ENCODE measurements at regions not wholly inside any gene's neighbourhood (a gene's known extent, or its start where the extent isn't known, plus 50 kb on each side); places are given as distances from the start of the nearest gene placed in this dataset.

DNA sequence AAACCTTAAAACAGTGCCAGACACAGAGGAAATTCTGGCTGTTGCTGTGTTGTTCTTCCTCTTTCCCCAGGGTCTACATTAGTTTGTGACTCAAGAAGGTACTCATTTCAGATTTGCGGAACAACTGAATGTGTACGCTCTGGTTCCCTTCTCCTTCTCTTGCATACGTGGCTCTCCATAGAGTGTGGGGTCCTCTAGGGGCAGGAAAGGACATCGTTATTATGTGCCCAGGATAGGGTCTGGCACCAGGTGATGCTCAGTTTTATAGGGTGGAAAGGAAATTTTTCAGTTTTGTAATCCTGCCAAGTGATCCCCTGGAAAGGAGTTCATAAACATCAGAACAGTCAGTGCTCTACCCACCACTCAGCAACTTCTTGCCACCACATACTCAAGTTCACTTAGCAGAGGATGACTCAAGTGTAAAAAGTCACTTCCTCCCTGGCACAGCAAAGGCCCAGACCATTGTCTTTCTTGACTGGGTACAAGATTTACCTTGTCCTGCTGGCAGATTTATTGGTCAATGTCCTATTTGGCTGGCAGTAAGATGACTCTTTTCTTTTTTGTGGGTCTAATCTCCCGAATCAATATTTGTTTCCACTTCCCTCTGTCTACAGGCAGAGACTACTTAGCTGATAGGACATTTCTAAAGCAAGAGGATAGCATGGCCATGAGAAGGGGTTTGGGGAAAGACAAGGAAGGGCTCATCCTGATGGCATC is 246.0 kb upstream of the TENM4 start:
- DNase-seq (ENCODE audit: low read depth, low spot score): no peak

DNA sequence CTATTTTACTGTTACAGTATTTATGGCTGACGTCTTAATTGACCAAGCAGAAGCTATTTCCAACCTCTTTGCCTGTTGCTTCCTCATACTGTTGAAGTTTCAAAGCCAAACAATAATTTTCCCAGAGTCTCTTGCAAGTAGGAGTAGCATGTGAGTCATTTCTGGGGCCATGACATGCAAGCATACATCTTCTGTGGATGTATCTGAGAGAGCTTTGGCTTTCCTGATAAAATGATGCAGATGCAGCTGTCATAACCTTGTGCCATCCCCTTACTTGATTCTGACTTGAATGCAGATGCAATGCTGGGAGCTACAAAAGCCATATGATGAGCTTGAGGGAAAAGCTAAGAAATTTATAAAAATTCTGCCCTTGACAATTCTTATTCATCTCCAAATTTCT is 243.1 kb upstream of the TENM4 start:
- no peak for DNase-seq (ENCODE audit: low read depth, low spot score)

DNA sequence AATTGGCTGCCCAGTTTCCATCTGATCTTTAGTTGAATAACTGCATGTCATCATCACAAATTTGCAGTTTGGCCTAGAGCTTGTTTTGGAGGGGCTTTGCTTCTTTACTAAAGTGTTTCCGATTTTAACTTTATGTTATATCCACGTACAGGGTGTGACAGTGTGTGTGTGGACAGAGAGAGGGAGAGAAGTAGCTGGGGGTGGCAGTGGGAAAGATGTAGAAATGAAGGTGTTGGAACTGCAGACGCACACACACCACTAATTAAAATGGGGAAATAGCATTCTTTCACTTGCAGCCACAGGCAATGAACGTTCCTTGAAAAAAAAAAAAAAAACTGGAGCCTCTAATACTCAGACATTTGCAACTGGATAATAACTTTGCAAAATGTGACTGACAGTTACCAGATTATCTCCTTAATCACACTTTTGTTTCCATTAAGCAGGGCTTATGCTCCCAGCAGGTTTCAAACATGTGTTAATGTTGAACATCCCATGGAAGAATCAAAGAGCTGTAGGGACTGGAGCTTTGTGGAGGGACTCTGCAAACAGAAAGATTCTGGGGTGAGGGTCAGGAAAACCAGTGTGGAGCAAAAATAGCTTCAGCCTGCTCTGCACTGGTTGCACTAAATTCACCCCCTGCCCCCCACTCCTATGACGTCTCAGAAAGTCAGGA is 238.1 kb upstream of the TENM4 start:
- no peak for DNase-seq (ENCODE audit: low read depth, low spot score)

DNA sequence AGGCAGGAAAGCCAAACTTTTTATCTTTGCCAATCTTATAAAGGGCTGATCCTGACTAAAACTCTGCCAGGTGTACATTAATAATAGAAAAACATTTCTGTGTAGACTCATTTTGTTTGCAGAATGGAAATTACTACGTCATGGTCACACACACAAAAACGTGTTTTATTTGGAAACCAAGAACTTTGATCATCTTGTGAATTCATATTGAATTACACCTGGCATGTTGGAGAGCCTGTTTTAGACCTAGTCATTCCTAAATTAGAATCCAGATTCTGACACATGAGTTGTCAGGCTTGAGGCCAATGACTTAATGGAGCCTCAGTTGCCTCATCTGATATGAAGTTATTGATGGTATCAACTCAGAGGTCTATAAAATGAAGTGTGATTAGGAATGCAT is 235.6 kb upstream of the TENM4 start:
- no peak for DNase-seq (ENCODE audit: low read depth, low spot score)

DNA sequence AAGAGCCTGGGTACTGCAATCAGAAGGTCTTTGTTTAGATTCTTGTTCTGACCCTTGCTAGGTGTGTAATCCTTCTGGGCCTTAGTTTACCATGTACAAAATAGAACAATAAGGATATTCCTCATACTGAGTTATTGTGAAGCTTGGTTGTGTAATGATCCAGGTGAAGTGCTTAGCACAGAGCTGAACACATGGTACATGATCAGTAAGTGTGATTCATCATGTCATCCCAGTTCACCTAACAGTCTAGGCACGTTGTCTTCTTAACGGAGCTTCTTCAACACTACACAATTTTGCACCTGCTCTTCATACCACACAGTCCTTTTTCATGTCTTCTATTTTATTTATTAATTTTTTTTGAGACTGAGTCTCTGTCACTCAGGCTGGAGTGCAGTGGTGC is 234.3 kb upstream of the TENM4 start:
- DNase-seq (ENCODE audit: low read depth, low spot score): no peak

DNA sequence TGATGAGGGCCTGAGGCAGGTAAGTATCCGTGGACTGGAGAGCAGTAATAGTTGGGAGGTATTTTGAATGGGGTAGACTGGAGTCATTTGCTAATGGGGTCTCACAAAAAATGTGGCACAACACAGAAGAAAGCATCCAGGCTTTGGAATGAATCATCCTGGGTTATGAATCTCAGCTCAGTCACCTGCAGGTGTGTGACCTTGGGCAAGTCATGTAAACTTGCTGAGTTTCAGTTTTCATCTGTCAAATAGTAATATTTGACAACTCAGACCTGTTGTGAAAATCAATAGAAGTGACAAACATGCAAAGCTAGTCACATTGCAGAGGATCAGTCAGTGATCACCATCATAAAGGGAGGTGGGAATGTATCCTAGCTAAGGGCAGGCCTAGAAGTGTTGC is 232.0 kb upstream of the TENM4 start:
- no peak for DNase-seq (ENCODE audit: low read depth, low spot score)

DNA sequence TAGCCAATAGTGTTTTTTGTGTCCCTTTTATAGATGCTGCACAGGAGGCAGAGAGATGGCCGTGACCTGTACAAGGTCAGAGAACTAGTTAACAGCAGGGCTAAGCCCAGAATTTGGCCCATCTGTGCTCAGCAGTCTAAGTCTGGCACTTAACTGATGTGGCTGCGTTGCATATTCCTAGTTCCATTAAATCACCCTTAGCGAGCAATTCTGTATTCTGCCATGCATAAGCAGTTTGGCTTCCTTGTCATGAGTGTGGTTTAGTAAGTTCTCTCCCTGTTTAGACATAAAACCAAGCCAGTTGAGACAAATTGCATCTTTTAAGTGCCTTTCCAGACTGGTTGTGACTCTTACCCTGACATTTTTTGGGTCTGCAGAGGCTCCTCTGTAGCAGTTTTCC is 230.6 kb upstream of the TENM4 start:
- no peak for DNase-seq (ENCODE audit: low read depth, low spot score)

DNA sequence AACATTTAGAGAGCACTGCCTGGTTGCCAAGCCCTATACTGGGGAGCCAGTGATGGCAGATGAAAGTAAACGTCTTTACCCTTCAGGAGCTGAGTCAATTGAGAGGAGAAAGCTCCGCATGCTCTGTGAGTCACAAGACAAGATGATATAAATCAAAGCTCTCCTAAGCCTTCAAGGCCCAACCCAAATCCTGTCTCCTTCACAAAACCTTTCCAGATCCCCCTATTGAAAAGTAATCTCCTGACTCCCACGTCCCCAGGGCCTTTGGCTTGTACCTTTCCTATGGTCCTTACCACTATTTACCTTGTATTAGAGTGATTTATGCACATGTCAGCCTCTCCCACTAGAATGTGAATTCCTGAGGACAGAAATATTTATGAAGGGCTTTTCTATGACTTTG is 230.1 kb upstream of the TENM4 start:
- DNase-seq (ENCODE audit: low read depth, low spot score): no peak

DNA sequence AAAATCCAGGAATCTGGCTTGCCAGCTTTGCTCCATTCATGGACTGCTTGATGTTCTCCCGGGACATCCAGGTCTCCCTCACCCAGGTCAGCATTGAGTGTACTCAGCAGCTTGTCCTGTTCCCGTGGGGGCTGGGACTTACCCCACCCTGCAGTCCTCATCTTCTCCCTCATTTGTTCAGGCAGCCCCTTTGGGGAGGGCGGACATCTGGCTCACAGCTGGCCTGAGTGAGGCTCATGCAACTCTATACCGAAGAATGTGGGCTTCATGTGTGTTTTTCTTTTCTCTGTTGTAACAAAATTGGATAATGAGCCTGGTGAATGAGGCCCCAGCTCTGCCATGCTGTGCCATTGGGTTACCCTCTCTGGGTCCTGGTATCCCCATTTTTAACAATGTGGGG is 227.7 kb upstream of the TENM4 start:
- DNase-seq (ENCODE audit: low read depth, low spot score): no peak

DNA sequence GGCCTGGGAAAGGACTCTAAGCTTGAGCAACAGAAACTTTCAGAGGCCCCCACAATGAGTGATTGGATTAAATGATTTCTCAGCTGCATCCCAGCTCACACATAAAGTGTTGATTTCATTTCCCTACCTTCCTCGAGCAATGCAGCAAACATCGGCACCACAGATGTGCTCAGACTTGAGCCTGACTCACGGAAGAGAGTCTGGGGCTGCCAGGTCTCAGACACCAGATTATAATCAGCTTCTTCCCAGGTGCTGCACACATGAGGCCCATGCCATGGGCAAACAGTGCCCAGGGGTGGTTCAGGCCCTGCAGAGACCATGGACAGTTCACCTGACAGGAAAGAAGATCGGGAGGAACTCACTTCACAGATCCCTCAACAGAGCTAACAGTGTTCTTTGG is 226.6 kb upstream of the TENM4 start:
- no peak for DNase-seq (ENCODE audit: low read depth, low spot score)

DNA sequence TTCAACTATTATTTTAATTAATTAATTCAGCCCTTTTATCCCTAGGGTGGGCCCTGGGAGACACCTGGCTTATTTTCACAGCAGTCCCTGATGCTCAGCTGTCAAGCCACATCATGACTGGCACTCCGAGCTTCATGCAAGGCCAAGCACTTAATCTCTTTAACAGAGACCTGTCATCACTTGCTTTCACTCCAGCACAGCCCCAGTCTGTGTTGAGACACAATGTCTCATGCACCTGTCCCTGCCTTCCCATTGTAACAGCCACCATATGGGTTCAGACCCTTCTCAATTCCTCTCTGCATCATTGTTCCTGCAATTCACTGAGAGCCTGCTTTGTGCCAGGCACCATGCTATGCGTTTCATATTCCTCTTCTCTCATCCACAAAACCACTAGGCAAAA is 222.2 kb upstream of the TENM4 start:
- no peak for DNase-seq (ENCODE audit: low read depth, low spot score)

DNA sequence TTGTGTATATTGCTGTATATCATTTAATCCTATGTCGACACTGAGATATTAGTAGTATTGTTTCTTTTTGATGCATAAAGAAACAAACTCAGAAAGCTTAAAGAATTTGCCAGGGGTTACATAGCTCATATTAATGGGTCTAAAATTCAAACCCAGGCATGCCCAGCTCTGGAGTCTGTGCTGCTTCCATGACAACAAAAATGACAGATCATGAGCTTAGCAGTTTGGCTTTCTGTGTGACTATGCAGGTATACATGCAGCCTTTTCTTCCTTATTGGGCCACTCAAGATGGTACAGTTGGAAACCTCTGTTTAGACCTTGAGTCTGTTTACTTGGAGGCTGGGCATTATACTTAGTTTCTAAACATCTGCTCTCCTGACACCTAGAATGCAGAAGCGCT is 220.5 kb upstream of the TENM4 start:
- DNase-seq (ENCODE audit: low read depth, low spot score): no peak

DNA sequence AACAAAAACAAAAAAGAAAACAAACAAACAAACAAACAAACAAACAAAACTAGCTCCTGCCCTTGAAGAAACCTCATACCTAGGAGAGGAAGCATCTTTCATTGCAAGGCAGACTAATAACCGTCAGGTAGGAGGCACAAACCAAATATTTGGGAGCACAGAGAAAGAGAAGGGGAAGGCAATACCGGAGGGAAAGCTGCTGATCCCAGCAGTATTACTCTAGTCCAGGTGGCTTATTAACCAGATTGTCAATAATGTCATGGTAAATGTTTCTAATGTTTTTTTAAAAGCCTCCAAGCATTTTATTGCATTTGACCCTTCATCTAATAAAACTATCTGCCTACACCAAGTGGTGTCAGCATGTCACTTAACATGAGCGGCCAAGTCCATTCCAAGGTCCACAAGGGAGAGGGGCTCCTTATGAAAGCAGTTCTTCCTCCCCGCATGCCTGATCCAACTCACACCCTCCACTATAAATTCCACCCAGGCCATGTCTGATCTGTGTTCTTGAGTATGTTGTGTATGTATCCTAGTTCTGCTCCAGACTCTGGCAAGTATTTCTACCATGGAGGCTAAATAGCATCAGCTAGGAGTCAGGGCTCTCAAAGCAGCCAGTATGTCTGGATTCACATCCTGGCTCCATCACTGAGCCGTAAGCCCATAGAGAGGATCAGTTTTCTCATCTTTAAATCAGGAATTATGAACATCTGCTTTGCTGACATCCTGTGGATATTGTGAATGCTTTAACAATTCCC is 208.1 kb upstream of the TENM4 start:
- DNase-seq (ENCODE audit: low read depth, low spot score): no peak

DNA sequence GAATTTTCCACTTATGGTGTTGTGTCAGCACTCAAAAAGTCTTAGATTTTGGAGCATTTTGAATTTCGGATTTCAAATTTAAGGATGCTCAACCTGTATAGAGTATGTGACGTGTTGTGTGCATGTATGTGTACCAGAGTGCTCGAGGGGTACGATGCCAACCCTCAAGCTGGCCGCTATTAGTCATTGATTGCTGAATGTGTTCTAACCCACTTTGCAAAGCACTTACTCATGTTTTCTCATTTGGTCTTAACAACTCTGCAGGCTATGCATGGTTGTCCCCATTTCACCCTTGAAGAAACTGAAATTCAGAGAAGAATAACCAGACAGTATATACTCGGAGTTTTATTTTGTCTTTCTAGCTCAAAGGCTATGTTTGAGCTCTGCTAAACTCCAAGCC is 196.4 kb upstream of the TENM4 start:
- no peak for DNase-seq (ENCODE audit: low read depth, low spot score)

DNA sequence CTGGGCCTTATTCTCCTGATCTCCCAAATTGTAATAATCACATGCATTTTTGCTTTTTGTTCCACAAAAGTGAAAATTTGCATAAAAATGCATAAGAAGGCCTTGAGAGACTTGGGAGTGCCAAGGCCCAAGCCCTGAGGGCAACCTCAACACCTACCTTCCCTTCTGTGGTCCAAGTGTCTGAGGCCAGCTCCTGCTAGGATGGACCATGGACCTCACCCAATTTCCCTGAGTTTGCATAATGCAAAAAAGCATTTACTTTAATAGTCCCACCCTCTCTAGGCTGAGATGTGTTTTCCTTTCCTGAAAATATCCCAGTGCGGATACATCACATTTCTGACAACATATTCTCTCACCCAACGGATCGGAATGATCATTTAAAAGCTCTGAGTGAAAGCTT is 194.1 kb upstream of the TENM4 start:
- no peak for DNase-seq (ENCODE audit: low read depth, low spot score)

DNA sequence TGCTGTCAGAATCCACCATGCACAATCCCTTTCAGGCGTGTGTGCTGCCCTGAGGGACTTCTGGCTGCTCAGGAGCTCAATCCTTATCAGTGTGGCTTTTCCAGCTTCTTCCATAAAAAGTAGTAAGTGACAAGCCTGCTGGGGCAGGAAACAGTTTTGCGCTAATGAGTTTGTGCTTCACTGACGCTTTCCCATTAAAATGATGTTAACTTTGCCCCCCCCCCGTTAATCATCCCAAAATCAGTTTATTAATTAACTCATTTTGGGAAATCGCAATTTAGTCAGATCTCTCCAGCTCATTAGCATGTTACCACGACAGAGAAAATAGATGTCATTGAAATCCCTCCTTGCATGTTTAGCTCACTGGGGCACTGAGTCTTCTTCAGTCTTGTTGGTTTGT is 186.5 kb upstream of the TENM4 start:
- DNase-seq (ENCODE audit: low read depth, low spot score): no peak

DNA sequence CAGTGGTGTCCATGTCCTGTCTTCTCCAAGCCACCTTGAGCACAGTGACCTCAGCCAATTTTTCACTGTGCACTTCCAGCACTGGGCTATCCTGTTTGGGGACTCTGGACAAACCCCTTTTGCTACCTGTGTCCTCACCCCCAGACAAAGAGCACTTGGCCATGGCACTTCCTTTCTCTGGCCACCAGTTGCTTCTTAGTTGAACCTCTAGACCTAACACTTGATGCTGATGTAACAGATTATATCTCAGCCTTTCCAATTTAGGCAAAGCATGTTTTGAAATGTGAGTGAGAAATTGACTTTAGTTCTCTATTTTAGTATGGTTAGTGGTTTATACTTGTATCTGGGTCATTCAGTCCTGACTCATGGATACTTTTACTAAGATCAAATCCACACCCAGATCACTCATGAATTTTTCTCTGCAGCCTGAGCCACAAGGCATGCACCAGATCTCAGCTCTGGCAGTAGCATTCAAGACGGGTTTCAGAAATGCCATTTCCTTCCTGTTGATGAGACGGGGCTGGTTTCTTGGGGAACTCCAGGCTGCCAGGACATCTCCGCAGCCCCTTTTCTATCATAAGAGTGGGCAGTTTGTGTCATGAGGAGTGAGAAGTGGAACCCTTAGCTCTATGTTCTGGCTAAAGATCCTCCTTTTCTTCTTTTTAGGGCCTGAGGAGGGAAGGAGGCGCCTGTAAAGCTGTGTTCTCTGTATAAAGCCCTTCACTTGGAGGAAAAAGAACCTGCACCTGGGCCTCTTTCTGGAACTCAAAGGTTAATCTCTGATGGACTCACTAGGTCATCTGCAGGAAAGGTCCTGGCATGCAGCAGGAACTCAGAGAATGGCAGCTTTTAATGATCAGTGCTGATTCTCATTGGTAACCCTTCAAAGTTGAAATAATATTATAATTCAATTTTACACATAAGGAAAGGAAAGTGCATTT is 185.6 kb upstream of the TENM4 start:
- DNase-seq (ENCODE audit: low read depth, low spot score): no peak

DNA sequence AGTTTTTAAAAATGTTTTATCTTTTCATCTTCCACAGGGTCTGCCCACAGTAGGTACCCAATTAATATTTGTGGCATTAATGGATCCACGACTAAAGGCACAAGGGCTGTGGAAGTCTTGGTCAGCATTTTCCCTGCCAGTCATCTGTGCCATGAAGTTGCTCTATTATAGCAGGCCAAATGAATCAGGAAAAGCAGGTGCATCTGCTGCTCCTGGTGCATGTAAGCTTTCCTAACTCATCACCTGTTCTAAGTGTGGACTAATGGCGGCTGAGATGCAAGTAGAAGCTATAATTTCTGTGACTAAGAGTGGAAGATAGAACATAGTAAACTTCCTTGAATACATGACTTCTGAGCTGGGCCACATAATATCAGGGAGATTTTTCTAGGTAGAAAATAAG is 182.5 kb upstream of the TENM4 start:
- no peak for DNase-seq (ENCODE audit: low read depth, low spot score)

DNA sequence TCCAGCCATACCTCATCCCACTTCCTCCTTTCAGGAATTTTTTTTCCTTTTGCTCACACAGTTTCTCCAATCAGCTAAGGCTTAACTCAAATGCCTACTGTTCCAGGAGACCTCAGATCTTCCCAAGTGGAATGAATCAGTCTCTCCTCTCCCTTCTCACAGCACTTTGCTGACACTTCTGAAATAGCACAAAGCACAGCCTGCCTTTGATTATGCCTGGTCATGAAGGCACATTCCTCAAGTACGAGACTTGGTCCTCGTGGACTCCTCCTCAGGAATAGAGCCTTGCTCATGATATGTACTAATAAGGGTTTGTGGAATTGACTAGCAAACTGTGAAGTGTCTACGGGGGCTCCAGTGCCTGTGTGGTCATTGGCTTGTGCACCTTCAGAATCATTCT is 176.7 kb upstream of the TENM4 start:
- DNase-seq (ENCODE audit: low read depth, low spot score): no peak

DNA sequence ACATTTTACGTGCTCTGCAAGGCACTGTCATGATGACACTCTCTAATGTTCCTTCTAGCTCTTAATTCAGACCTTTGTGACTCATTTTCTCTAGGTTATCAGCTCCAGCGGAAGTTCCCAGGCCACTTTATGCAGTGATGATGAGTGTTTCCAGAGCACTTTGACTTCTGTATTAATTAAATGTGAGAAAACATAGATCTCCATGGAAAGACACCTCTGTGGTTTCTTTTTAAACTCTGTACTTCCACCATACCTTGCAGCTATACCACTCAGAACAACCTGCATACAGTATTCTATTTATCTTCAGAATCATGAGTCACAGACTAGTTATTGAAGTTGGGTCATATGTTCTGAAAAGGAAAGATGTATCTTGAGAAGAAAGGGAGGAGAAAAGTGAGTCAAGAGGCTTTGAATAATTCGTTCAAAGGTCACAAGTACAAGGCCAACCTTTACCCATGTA is 175.6 kb upstream of the TENM4 start:
- DNase-seq (ENCODE audit: low read depth, low spot score): no peak

DNA sequence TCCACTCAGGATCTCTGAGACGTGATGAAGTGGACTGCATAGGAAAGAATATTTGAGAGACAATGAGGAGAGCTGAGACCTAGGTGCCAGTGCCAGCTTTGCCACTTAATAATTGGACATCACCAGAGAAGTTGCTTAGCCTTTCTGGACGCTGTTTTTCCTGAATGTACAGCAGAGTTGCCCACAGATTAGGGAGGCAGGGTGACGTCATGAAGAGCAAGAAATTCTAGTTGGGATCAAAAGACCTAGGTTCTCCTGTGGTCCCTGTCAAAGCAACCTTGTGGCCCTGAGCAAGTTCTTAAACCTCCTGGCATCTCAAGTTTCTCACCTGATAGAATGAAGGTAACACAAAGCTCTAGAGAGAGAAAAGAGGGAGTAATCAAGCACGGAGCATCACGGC is 174.6 kb upstream of the TENM4 start:
- no peak for DNase-seq (ENCODE audit: low read depth, low spot score)

DNA sequence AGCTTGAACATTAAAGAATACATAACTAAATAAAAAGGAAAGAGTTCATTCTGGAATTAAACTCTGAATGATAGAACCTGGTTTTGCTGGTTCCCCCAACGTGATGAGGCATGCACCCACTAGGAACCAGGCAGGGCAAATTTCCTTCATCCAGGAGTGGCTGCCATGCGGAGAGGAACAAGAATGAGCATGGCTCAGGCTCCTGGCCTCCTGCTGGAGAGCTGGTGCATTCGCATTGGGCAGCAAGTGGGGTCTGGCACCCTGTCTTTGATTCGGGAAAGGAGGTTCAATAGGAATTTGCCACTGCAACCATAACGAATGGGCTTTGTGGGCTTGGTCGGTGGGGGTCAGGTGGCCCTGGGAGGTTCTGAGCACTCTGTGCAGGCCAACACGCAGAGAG is 169.8 kb upstream of the TENM4 start:
- DNase-seq (ENCODE audit: low read depth, low spot score): no peak

Measured in smooth muscle cell of the brain vasculature (primary cell).